Tibial nerve (tissue), 3 donors: ENCODE measurements at regions not wholly inside any gene's neighbourhood (a gene's known extent, or its start where the extent isn't known, plus 50 kb on each side); places are given as distances from the start of the nearest gene placed in this dataset.

ENCODE experiments used
- POLR2A ChIP-seq, 2 donors: fragments of 450-650 bp; IDR thresholded peaks; one replicate each; pipeline ENCODE4 v1.6.1; 2017; ENCODE audit warnings: antibody characterized with exemption in 2 of 2, mild to moderate bottlenecking in 2 of 2, moderate library complexity in 2 of 2
- TF ChIP-seq, protein P1 (sequence below), 5 experiments: fragments of 200-600 bp in 3 of 5; fragments of 450-650 bp in 2 of 5; sonication (generic) in 3 of 5; IDR thresholded peaks; one replicate each; pipeline ENCODE4 v1.5.1; 2016 to 2019; ENCODE audit warnings: antibody characterized with exemption in 5 of 5, mild to moderate bottlenecking in 3 of 5, moderate library complexity in 2 of 5

DNA sequence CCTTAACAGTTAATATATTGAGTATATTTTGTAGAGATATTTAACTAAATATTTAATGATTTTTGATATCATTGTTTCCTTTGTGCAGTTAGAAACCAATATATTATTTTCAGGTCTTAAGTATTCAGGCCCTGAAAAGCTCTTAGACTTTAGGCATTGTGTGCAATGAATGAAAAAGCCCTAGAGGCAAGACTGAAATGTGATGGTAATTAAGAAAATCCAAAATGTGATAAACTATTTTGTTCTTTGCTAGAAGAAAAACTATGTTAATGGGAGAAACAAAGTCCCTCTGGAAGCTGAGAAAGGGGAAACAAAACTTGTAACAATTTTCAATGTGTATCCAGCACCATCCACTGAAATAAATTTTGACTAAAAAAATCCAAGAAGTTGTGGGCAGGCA lies 54.6 kb upstream of the SSR3 start:
- TF ChIP-seq, protein P1, sequence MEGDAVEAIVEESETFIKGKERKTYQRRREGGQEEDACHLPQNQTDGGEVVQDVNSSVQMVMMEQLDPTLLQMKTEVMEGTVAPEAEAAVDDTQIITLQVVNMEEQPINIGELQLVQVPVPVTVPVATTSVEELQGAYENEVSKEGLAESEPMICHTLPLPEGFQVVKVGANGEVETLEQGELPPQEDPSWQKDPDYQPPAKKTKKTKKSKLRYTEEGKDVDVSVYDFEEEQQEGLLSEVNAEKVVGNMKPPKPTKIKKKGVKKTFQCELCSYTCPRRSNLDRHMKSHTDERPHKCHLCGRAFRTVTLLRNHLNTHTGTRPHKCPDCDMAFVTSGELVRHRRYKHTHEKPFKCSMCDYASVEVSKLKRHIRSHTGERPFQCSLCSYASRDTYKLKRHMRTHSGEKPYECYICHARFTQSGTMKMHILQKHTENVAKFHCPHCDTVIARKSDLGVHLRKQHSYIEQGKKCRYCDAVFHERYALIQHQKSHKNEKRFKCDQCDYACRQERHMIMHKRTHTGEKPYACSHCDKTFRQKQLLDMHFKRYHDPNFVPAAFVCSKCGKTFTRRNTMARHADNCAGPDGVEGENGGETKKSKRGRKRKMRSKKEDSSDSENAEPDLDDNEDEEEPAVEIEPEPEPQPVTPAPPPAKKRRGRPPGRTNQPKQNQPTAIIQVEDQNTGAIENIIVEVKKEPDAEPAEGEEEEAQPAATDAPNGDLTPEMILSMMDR (IDR thresholded peaks at IDR 0.05) = no peak
- TF ChIP-seq POLR2A (IDR thresholded peaks at IDR 0.05) = no peak
